ENCODE measurements at regions not wholly inside any gene's neighbourhood (a gene's known extent, or its start where the extent isn't known, plus 50 kb on each side); places are given as distances from the start of the nearest gene placed in this dataset.
"Not testable (repeated sequence)": the region's sequence is repeated elsewhere in the genome, so short reads cannot be mapped to it uniquely, and the experiment has no call there.

- DNase-seq: no peak
Measured at GRCh38 chr10:120048391-120048790, 155.9 kb downstream of the SEC23IP start.

DNA sequence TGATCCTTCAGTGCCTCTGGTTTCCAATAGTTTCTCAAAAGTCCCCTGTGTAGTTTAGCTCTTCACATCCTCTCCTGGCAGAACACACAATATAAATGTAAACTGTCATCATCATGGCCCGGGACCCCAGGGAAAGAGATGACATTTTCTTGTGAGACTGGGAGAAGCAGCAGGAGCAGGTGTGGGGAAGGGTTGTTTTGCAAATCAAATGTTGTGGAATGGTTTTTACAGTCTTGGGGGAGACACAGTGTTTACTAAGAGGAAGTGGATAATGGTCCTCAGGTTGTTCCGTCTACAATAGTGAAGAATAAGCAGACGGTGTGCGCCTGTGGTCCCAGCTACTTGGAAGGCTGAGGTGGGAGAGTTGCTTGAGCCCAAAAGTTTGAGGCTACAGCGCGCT, 159.1 kb downstream of the SEC23IP start:
- no peak for DNase-seq

GRCh38 chr10:120052964-120053702, 160.6 kb downstream of the SEC23IP start:
- no peak for DNase-seq

GRCh38 chr10:120059790-120060189, 167.3 kb downstream of the SEC23IP start:
- DNase-seq: not testable (repeated sequence)

GRCh38 chr10:120067427-120067826, 174.9 kb downstream of the SEC23IP start:
- DNase-seq: no peak

DNA sequence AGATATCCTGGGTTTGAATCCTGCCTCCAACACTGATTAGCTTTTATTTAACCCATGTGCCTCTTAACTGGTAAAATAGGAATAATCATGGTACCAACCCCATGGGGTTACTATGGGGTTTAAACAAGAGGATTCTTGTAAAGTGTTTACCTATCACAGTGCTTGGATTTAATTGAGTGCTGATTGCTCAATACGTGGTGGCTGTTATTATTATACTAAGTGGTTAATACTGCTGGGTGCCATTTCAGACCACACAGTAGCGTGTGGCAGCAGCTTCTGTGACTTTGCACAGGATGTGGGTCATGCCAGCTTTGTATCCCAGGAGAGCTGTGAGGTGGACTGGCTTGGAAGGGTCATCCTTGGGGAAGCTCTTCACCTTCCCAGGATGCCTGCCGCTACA, 177.2 kb downstream of the SEC23IP start:
- DNase-seq: no peak

DNA sequence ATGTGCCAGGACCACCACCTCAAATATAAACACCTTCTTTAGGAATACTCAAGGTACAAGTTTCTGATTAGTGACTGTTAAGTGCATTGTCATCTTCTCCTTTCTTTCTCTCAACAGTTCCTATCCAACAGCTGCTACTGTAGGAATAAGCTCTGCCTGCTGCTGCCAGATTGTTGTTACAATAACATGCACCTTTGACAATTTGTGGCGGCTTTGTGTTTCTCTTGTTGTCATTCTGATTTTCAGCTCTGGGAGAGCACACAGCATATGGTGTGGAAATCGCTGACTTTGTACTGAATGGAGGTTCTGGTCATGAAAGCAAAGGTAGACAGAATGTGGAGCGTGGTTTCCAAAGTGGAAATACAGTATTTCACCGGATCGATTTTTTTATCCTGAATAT, 182.8 kb downstream of the SEC23IP start:
- no peak for DNase-seq

GRCh38 chr10:120076996-120077706, 184.6 kb downstream of the SEC23IP start:
- DNase-seq: no peak

- no peak for DNase-seq
Measured at GRCh38 chr10:120077707-120078492, 185.4 kb downstream of the SEC23IP start.

DNA sequence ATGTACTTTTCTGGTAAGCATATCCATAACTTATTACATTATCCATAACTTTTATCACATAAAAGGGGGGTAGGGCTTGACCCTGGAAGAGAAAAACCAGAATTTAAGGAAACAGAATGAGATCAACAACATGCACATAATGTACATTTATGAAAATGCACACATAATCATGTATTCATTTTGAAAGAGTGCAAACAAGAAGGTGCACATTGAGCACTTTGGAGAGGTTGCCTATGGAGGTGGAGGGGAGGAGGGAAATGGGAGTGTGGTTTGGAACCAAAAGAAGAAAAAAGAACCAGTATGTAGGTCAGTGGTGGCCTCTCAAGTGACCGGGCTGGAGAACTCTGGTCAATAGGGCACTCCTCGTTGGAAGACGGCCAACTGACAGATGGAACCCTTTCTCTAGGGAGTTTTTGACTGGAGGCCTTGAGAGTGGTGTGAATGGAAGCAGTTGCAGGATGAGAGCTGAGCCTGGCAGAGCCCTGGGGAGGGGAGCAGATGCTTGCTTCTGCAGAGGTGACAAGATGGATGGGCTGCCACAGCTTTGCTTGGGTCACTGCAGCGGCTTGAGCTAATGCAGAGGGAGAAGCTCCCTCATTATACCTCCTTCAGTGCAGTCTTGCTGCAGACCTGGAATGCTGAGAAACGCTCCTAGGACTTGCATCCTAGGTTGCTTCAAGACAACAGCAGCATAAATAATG, 192.7 kb downstream of the SEC23IP start:
- no peak for DNase-seq

DNA sequence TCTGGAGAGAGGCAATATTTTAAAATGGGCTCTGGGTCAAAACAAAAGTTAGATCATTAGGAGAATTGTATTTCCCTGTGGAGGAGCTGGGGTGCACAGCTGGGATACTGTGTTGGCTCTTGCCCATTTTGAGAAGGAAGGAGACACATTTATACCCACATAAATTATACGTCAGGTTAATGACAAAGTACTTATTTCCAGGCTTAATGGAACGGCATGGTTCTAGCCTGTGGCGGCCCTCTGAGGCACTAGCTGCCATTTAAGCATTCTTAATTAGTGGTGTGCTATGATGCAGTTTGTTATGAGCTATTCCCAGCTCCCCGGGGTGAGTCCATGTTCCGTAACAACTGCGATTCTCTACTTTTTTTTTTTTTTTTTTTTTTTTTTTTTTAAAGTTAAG, 193.5 kb downstream of the SEC23IP start:
- no peak for DNase-seq

- no peak for DNase-seq
Measured at GRCh38 chr10:120087109-120087508, 194.6 kb downstream of the SEC23IP start.

DNA sequence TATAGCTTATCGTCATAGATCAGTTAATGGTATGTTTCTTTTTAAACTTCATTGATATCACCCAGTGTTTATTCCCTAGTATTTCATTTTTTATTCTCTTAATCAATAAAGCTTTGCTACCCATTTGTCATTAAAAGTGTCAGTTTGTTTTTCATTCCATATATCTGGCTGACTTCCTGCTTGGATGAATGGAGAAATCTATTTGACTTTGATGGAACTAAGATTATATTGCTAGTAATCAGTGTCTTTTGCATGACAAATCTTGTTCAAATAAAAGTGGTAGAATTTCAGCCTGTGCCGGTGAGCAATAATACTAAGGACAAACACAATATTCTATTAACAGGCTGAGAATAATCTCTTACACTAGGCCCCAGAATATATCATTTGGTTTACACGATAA, 203.3 kb downstream of the SEC23IP start:
- no peak for DNase-seq

DNA sequence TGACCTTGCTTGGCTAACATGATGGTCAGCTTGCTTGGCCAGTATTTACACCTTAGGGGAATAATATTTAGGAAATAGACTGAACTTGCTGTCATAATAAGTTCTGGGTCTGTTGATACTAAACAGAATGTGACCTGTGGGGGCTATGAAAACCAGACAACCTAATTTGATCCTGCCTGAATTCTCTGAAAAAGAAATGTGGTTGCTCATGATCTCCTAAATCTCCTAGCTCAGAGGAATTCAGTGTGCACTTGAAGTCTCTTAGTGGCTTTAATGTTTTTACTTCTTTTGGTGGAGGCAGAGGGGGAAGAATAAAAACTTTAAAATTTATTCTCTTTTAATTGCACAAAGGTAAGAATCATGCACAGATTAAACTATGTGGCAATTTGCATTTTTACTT, 205.2 kb downstream of the SEC23IP start:
- no peak for DNase-seq

DNA sequence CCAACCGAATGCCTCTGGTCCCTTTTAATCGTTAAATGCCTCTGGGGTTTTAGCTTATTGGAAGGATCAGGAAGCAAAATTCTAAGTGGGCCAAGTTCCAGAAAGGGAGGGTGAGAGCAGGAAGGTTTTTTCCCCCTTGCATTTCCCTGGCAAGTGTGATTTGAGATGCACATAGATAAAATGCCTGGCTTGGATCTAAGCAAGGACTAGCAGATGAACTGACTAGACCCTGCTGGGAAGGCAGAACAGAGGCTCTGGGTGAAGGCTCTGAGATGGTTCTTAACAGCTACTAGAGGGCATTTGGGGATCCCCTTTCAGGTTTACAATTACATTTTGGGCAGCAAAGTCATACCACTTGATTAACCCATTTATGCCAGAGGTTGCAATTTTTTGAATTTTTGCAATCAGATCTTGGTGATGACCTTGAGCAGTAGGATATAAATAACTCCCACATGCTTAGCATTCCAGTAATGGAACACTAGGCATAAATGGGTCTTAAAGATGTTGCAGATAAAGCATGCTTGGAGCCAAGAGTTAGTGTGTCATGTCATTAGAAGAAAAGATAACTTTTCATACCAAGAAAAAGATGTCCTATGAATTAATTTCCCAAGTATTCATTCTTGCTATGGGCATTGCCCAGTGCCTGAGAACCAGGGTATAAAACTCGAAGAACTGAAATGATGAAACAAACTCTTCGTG, 205.9 kb downstream of the SEC23IP start:
- DNase-seq: no peak

GRCh38 chr10:120103738-120104560, 211.4 kb downstream of the SEC23IP start:
- no peak for DNase-seq

DNA sequence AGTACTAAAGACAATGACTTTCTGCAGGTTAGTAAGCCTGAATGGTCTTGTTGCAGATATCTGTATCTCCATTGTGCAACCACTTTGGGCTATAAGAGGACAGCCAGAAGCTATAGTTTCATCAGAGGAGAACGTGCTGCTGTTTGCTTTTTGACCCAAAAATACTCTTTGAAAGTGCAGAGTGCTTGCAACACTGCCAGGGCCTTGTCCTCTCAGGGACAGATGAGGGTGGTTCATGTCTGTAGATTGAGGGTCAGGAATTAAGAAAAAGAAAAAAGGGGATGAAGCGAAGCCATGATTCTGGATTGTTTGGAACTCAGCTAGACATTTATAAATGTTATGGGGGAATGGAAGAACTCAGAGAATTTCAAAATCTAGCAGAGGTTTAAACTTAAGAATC, 212.5 kb downstream of the SEC23IP start:
- DNase-seq: no peak

GRCh38 chr10:120105492-120105891, 213.0 kb downstream of the SEC23IP start:
- DNase-seq: no peak

DNA sequence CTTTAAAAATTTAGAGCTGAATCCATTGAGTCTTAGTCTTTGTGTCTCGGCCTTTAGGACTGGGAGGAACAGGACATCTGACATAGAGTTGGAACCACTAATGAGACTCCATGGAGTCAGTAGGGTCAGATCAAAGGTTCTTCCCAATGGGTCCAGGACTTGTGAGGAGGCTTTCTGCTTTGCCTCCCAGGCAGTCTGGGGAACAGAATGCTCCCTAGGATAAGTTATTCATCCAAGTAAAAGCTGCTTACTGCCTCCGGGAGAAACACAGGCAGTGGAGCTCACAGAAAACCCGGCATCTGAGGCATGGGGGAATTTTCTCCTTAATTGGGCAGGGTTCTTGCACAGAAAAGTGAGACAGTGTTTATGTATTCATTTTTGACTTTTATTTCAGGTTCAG, 216.4 kb downstream of the SEC23IP start:
- DNase-seq: no peak

- not testable (repeated sequence) for DNase-seq
Measured at GRCh38 chr10:120109725-120110124, 217.2 kb downstream of the SEC23IP start.

DNA sequence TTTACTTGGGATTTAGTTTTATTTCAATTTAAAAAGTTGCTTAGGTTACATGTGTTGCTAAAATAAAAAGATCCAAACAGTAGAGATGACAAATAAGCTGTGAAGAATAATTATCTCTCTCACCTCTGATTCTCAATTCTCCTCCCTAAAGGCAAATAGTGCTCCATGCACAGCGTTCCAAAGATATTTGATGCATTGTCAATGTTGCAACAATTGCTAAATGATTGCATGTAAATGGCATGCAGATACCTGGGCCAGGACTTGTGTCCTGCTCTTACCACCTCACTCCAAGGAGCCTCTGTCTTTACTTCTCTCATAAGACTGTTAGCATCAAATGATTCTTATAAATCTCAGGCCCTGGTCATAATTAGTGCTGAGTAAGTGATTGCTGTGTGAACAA, 217.7 kb downstream of the SEC23IP start:
- DNase-seq: no peak

Data from right lung (tissue), 2 donors.